KMS-11 (cell line): ENCODE measurements at regions not wholly inside any gene's neighbourhood (a gene's known extent, or its start where the extent isn't known, plus 50 kb on each side); places are given as distances from the start of the nearest gene placed in this dataset.

ENCODE experiments used
- H2AFZ ChIP-seq: fragments of 200-600 bp; sonication (generic); 2 replicates; pipeline ENCODE4 v1.6.1; 2016; ENCODE audit warnings: antibody characterized with exemption, mixed run types, low read depth
- H3K27ac ChIP-seq: fragments of 200-600 bp; sonication (generic); 2 replicates; pipeline ENCODE4 v1.6.1; 2016; ENCODE audit warnings: mild to moderate bottlenecking, mixed run types
- H3K27me3 ChIP-seq: fragments of 200-600 bp; sonication (generic); 2 replicates; pipeline ENCODE4 v1.6.1; 2017; ENCODE audit warnings: mild to moderate bottlenecking, low read depth, mixed run types, moderate library complexity; ENCODE audit not compliant: insufficient read depth
- H3K36me3 ChIP-seq: fragments of 200-600 bp; sonication (generic); 2 replicates; pipeline ENCODE4 v1.6.1; 2017; ENCODE audit warnings: mild to moderate bottlenecking, mixed run types; ENCODE audit not compliant: insufficient read depth
- H3K4me1 ChIP-seq: fragments of 200-600 bp; sonication (generic); 2 replicates; pipeline ENCODE4 v1.6.1; 2016; ENCODE audit warnings: mild to moderate bottlenecking, low read depth, mixed run types; ENCODE audit not compliant: poor library complexity, severe bottlenecking
- H3K4me2 ChIP-seq: fragments of 200-600 bp; sonication (generic); 2 replicates; pipeline ENCODE4 v1.7.0; 2016; ENCODE audit warnings: mild to moderate bottlenecking, mixed run types
- H3K4me3 ChIP-seq: fragments of 200-600 bp; sonication (generic); IDR thresholded peaks from 2 replicates; pipeline ENCODE4 v1.6.1; 2017; ENCODE audit warnings: low read depth, low read length, mixed read lengths; ENCODE audit not compliant: insufficient read depth
- H3K79me2 ChIP-seq: fragments of 200-600 bp; sonication (generic); 2 replicates; pipeline ENCODE4 v1.6.1; 2016; ENCODE audit warnings: low read depth, mixed run types; ENCODE audit not compliant: insufficient read depth
- H3K9ac ChIP-seq: fragments of 200-600 bp; sonication (generic); 2 replicates; pipeline ENCODE4 v1.6.1; 2016; ENCODE audit warnings: mild to moderate bottlenecking, mixed run types
- H4K20me1 ChIP-seq: fragments of 200-600 bp; sonication (generic); 2 replicates; pipeline ENCODE4 v1.6.1; 2016; ENCODE audit warnings: mild to moderate bottlenecking, mixed run types; ENCODE audit not compliant: insufficient read depth
- CTCF ChIP-seq: fragments of 200-600 bp; sonication (generic); conservative IDR thresholded peaks from 2 replicates; pipeline ENCODE4 v1.6.1; 2017; ENCODE audit warnings: low read depth, mild to moderate bottlenecking, antibody characterized with exemption, low read length, moderate library complexity, mixed read lengths

- Histone ChIP-seq H4K20me1 (no peaks in the 10 kb centered on the region), H3K4me3 (no peak overlapping the region), H3K9ac (no peak overlapping the region), H2AFZ (no peak overlapping the region), H3K36me3 (no peaks in the 10 kb centered on the region), H3K27me3 (no peaks in the 10 kb centered on the region), H3K27ac (no peak overlapping the region), H3K79me2 (no peaks in the 10 kb centered on the region), H3K4me2 (no peak overlapping the region), H3K4me1 (peaks cover 44% of the 10 kb centered on the region)
- no peak for TF ChIP-seq CTCF
Observed at GRCh38 chr7:131223151-131223550, 104.5 kb upstream of the MKLN1 start.

GRCh38 chr7:131224996-131225395 is 102.7 kb upstream of the MKLN1 start:
- Histone ChIP-seq H3K36me3 (no peaks in the 10 kb centered on the region), H3K79me2 (no peaks in the 10 kb centered on the region), H3K9ac (no peak overlapping the region; the same call in 1 of the 2 replicates), H4K20me1 (no peaks in the 10 kb centered on the region), H3K27ac (peak overlapping the region; percentile 82; the same call in 1 of the 2 replicates), H2AFZ (peak overlapping the region; percentile 63), H3K4me2 (peak overlapping the region; percentile 41; the same call in 1 of the 2 replicates), H3K4me3 (no peak overlapping the region), H3K27me3 (no peaks in the 10 kb centered on the region), H3K4me1 (peaks cover 29% of the 10 kb centered on the region)
- no peak for TF ChIP-seq CTCF

- H3K4me1 ChIP-seq = peaks cover 37% of the 10 kb centered on the region
- H2AFZ ChIP-seq = peak overlapping the region; percentile 63
- H3K36me3 ChIP-seq = no peaks in the 10 kb centered on the region
- H3K79me2 ChIP-seq = no peaks in the 10 kb centered on the region
- H3K9ac ChIP-seq = peak overlapping the region; percentile 39; the same call in 1 of the 2 replicates
- no peak for TF ChIP-seq CTCF
- no peaks in the 10 kb centered on the region for H3K27me3 ChIP-seq
- H3K4me2 ChIP-seq = peak overlapping the region; percentile 79
- H3K4me3 ChIP-seq = no peak overlapping the region
- H4K20me1 ChIP-seq = no peaks in the 10 kb centered on the region
- peak overlapping the region; percentile 82 for H3K27ac ChIP-seq
Observed at GRCh38 chr7:131225619-131226513, 101.8 kb upstream of the MKLN1 start.

- Histone ChIP-seq H3K4me2 (peak overlapping the region; percentile 79), H3K4me3 (no peak overlapping the region), H4K20me1 (no peaks in the 10 kb centered on the region), H3K79me2 (no peaks in the 10 kb centered on the region), H3K9ac (peak overlapping the region; percentile 39; the same call in 1 of the 2 replicates), H3K4me1 (peaks cover 44% of the 10 kb centered on the region), H2AFZ (peak overlapping the region; percentile 56), H3K27ac (peak overlapping the region; percentile 82), H3K36me3 (no peaks in the 10 kb centered on the region), H3K27me3 (no peaks in the 10 kb centered on the region)
- TF ChIP-seq CTCF = no peak
Observed at GRCh38 chr7:131226514-131226865, 101.2 kb upstream of the MKLN1 start.
